Body of pancreas (tissue), 4 donors: ENCODE measurements at regions not wholly inside any gene's neighbourhood (a gene's known extent, or its start where the extent isn't known, plus 50 kb on each side); places are given as distances from the start of the nearest gene placed in this dataset.

Source experiments
- ATAC-seq: fragments of 150-250 bp; one replicate; pipeline ENCODE4 v1.9.1; 2016
- DNase-seq, 4 donors: peaks; one replicate each; pipeline ENCODE4 v3.0.0-alpha.2; 2019
- H3K27ac ChIP-seq, 4 donors: fragments of 200-600 bp; sonication (generic); 1 replicate in 3 of 4; 2 replicates in 1 of 4; pipeline versions ENCODE4 v1.5.1 to v1.6.1; 2016 to 2019; ENCODE audit warnings: mild to moderate bottlenecking in 1 of 4, mixed read lengths in 1 of 4, moderate library complexity in 1 of 4
- H3K27me3 ChIP-seq, 2 donors: fragments of 200-600 bp; sonication (generic); one replicate each; pipeline ENCODE4 v1.6.0; 2016; ENCODE audit warnings: mild to moderate bottlenecking in 1 of 2
- H3K36me3 ChIP-seq, 2 donors: fragments of 200-600 bp; sonication (generic); replicated peaks in 1 of 2; 2 replicates each; pipeline ENCODE4 v1.5.1; 2016; ENCODE audit warnings: low read depth in 2 of 2; ENCODE audit not compliant: insufficient read depth in 1 of 2
- H3K4me1 ChIP-seq: fragments of 200-600 bp; sonication (generic); one replicate; pipeline ENCODE4 v1.6.0; 2016
- H3K4me3 ChIP-seq, 2 donors: fragments of 200-600 bp; sonication (generic); 1 replicate in 1 of 2; 2 replicates in 1 of 2; pipeline ENCODE4 v1.5.1; 2016 to 2019
- H3K9me3 ChIP-seq, 3 donors: fragments of 200-600 bp; sonication (generic); 1 replicate in 2 of 3; 2 replicates in 1 of 3; pipeline ENCODE4 v1.5.1; 2016
- POLR2A ChIP-seq, 3 donors: fragments of 450-650 bp; IDR thresholded peaks; one replicate each; pipeline ENCODE4 v1.6.1; 2016; ENCODE audit warnings: antibody characterized with exemption in 3 of 3, mild to moderate bottlenecking in 2 of 3
- WGBS, 2 donors: methylation state at CpG; one replicate each; pipeline ENCODE4 v1.1.5; 2017; 5-methylcytosine and 5-hydroxymethylcytosine counted together
- intact Hi-C: fragments of 100-400 bp; cut with DNase I; formaldehyde crosslinking; loops from one replicate; pipeline ENCODE4 v1.15.1; 2023
- TF ChIP-seq, protein P1 (sequence below), 7 experiments: fragments of 450-650 bp in 4 of 7; fragments of 200-600 bp in 3 of 7; sonication (generic) in 3 of 7; IDR thresholded peaks; one replicate each; pipeline ENCODE4 v1.5.1; 2016 to 2019; ENCODE audit warnings: antibody characterized with exemption in 7 of 7

DNA sequence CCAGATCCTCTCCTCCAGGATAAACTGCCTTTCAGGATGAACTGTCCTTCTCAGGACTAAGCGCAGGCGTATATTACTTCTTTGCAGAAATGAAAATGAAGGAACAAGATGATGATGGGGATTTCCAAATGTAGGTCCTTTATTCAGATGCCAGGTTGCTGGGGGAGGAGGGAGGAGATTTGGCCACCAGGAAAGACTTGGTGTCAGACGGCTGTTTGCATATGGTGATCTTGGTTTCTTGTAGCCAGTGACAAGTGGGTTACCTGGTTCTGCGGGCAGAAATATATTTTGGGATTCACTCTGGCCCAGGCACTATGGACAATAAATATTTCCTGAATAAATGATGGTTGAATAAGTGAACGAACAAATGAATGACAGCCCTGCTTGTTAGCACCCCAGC, 243.4 kb downstream of the MIAT start:
- 71 to 79% methylated on average over 5 of the region's 5 CpGs for WGBS, 2 donors
- ATAC-seq: no peak
- Histone ChIP-seq H3K27me3 (no peaks in the 10 kb centered on the region), H3K9me3 (no peaks in the 10 kb centered on the region), H3K4me1 (no peaks in the 10 kb centered on the region), H3K36me3 (no peaks in the 10 kb centered on the region), H3K4me3 (no peak overlapping the region), H3K27ac (no peak overlapping the region)
- no peak for DNase-seq
- TF ChIP-seq, protein P1, sequence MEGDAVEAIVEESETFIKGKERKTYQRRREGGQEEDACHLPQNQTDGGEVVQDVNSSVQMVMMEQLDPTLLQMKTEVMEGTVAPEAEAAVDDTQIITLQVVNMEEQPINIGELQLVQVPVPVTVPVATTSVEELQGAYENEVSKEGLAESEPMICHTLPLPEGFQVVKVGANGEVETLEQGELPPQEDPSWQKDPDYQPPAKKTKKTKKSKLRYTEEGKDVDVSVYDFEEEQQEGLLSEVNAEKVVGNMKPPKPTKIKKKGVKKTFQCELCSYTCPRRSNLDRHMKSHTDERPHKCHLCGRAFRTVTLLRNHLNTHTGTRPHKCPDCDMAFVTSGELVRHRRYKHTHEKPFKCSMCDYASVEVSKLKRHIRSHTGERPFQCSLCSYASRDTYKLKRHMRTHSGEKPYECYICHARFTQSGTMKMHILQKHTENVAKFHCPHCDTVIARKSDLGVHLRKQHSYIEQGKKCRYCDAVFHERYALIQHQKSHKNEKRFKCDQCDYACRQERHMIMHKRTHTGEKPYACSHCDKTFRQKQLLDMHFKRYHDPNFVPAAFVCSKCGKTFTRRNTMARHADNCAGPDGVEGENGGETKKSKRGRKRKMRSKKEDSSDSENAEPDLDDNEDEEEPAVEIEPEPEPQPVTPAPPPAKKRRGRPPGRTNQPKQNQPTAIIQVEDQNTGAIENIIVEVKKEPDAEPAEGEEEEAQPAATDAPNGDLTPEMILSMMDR (IDR thresholded peaks at IDR 0.05): no peak
- TF ChIP-seq POLR2A (IDR thresholded peaks at IDR 0.05): no peak
- intact Hi-C loops: no loop called here

DNA sequence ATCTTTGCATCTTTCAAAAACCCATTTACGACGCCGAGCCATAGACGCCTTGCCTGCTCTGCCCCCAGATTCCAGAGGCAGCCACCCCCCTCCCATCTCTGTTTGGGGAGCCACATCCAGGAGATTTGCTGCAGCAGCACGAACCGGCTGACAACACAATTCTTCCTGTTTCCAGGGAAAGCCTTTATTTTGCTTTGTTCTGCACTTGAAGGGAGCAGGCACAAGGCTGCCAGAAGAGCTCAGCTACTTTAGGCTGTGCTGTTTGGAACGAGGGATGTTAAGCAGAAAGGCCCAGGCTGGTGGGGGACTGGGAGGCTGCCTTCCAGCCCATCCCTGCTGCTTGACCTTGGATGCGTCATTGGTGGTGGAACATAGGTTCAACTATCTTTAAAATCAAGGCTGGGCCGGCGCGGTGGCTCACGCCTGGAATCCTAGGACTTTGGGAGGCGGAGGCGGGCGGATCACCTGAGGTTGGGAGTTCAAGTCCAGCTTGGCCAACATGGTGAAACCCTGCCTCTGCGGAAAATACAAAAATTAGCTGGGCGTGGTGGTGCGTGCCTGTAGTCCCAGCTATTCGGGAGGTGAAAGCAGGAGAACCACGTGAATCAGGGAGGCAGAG, 243.9 kb downstream of the MIAT start:
- 78 to 84% methylated on average over 11 to 20 of the region's 20 CpGs for WGBS, 2 donors
- no peak overlapping the region for H3K4me3 ChIP-seq
- no peaks in the 10 kb centered on the region for H3K27me3 ChIP-seq
- DNase-seq (no peak), ATAC-seq (no peak)
- intact Hi-C loops: no loop called here
- H3K27ac ChIP-seq: no peak overlapping the region
- no peaks in the 10 kb centered on the region for H3K9me3 ChIP-seq
- H3K4me1 ChIP-seq: no peaks in the 10 kb centered on the region
- no peak for TF ChIP-seq POLR2A (IDR thresholded peaks at IDR 0.05)
- H3K36me3 ChIP-seq: no peaks in the 10 kb centered on the region

DNA sequence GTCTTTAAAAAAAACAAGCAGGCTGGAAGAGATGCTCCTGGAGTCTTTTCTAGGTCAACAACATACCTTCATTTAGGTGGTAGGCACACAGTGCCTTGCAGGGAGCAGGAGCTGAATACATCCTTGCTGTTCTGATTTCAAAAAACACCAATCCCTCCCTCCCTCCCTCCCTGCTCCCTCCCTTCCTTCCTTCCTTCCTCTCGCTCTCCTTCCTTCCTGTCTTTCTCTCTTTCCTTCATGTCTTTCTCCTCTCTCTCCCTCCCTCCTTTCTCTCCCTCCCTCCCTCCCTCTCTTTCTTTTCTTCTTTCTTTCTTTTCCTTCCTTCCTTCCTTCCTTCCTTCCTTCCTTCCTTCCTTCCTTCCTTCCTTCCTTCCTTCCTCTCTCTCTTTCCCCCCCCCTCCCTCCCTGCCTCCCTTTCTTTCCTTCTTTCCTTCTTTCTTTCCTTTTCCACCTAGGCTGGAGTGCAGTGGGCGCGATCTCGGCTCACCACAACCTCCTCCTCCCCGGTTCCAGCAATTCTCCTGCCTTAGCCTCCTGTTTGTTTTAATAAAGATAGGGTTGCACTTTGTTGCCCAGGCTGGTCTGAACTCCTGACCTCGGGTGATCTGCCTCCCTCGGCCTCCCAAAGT, 245.1 kb downstream of the MIAT start:
- H3K27me3 ChIP-seq: no peaks in the 10 kb centered on the region
- intact Hi-C loops: no loop called here
- H3K4me3 ChIP-seq: no peak overlapping the region
- ATAC-seq (no peak), DNase-seq (no peak)
- 19 to 34% methylated on average over 7 of the region's 7 CpGs for WGBS, 2 donors
- no peaks in the 10 kb centered on the region for H3K36me3 ChIP-seq
- TF ChIP-seq POLR2A (IDR thresholded peaks at IDR 0.05): no peak
- TF ChIP-seq, protein P1 (IDR thresholded peaks at IDR 0.05): no peak
- no peaks in the 10 kb centered on the region for H3K4me1 ChIP-seq
- H3K9me3 ChIP-seq: no peaks in the 10 kb centered on the region
- H3K27ac ChIP-seq: no peak overlapping the region

DNA sequence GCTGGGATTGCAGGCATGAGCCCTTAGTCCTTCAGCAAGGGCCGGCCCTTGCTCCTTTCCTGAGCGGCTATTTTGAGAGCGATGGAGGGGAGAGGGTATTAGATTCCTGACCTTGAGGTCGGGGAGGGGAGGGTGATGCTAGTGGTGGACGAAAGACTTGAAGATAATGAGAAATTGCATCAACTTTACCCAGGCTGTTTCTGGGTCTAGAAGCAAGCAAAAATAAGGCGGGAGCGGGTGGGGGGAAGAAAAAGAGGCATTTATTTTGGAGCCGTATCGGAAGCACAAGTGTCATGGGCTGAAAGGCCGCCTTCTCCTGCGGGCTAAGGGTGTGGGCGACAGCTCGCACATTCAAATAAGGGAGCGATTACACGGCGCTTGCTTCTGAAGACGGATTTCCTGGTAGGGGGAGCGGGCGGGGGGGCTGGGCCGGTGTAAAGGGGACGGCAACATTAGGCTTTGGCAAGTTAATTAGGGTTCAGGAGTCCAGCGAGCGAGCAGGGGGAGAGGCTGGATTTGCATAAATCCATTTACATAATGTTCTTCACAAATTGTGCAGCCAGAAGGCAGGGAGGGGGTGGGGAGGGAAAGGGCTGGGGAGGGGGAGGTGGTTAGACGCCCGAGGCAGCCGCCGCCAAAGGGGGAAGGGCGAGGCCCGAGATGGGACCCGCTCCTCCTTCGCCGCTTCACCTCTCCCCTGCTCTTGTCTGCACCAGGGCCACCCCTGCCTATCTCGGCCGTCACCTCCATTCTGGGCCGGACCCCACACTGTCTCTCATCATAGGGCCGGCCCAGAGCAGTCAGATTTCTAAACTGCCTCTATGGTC, 245.9 kb downstream of the MIAT start:
- no peak for ATAC-seq
- Histone ChIP-seq H3K4me1 (no peaks in the 10 kb centered on the region), H3K36me3 (no peaks in the 10 kb centered on the region), H3K27me3 (no peaks in the 10 kb centered on the region), H3K4me3 (no peak overlapping the region), H3K9me3 (no peaks in the 10 kb centered on the region), H3K27ac (no peak overlapping the region)
- no peak for TF ChIP-seq POLR2A (IDR thresholded peaks at IDR 0.05)
- TF ChIP-seq, protein P1 (IDR thresholded peaks at IDR 0.05): no peak
- WGBS, 2 donors: 14 to 19% methylated on average over 34 to 36 of the region's 36 CpGs
- no peak for DNase-seq
- intact Hi-C loops: no loop called here

DNA sequence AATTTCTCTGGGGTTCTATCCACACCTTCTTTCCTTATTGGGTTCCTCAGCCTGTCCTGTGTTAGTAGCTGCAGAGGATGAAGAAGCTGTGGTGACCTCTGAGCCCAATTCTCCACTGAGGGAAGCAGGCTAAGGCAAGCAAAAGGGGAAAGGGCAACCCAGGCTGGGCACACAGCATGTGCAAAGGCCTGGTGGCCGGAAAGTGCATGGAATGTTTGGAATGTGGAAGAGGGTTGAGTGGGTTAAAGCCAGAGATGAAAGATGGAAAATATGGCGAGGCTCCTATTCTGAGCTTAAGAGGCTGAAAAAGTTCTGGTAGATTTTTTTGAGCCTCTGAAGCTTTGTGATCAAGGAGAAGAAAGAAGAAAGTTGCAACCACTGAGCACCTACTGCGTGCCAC, 247.1 kb downstream of the MIAT start:
- Histone ChIP-seq H3K9me3 (no peaks in the 10 kb centered on the region), H3K4me3 (no peak overlapping the region), H3K27me3 (no peaks in the 10 kb centered on the region), H3K36me3 (no peaks in the 10 kb centered on the region), H3K4me1 (no peaks in the 10 kb centered on the region), H3K27ac (no peak overlapping the region)
- 52 to 59% methylated on average over 3 of the region's 3 CpGs for WGBS, 2 donors
- no peak for ATAC-seq
- no peak for DNase-seq
- intact Hi-C loops: no loop called here
- no peak for TF ChIP-seq POLR2A (IDR thresholded peaks at IDR 0.05)
- TF ChIP-seq, protein P1 (IDR thresholded peaks at IDR 0.05): no peak
